HepG2 (cell line): ENCODE measurements at regions not wholly inside any gene's neighbourhood (a gene's known extent, or its start where the extent isn't known, plus 50 kb on each side); places are given as distances from the start of the nearest gene placed in this dataset.

Source experiments
- ATAC-seq: fragments of 200-7000 bp; cut with Tn5 transposase; 3 replicates; pipeline ENCODE4 v1.9.1; 2020; ENCODE audit warnings: mild to moderate bottlenecking, moderate library complexity
- BruUV-seq: library from RNA; stranded (reverse); fragments of 400-500 nt; replicated peaks from 2 replicates; lab custom pipeline; 2021; lab: Mats Ljungman, UMichigan
- CTCF ChIA-PET: fragments of 300-600 bp; formaldehyde crosslinking; extraction: SDS; loops from one replicate; lab custom pipeline; 2021; ENCODE audit warnings: low total read pairs, inconsistent platforms, low intra/inter-chr PET ratio; lab: Yijun Ruan, JAX
- POLR2A ChIA-PET: fragments of 350-600 bp; sonication (Branson Sonifier 250); formaldehyde crosslinking; loops from one replicate; lab custom pipeline; 2020; ENCODE audit warnings: antibody characterized with exemption, inconsistent platforms; lab: Yijun Ruan, JAX
- DNase-seq: peaks from one replicate; pipeline ENCODE4 v3.0.0-alpha.2; 2015; ENCODE audit warnings: low spot score
- FAIRE-seq: peaks from 3 replicates; lab custom pipeline; 2011; peaks lifted over from hg19 to GRCh38; lab: Jason Lieb, UNC
- H2AFZ ChIP-seq: one replicate; pipeline ENCODE4 v1.6.1; 2011; ENCODE audit warnings: low read length, inconsistent platforms
- H3K27ac ChIP-seq: fragments of 300-600 bp; 3 replicates; pipeline ENCODE4 v1.8.0; 2011; ENCODE audit warnings: mixed run types, mild to moderate bottlenecking, mixed read lengths, low read length, inconsistent platforms; ENCODE audit not compliant: insufficient read depth; ENCODE audit errors: extremely low read length
- H3K27me3 ChIP-seq, 2 experiments: fragments of 200-600 bp in 1 of 2; 2 replicates in 1 of 2; 3 replicates in 1 of 2; pipeline versions ENCODE4 v1.6.0 to v1.8.0; 2011; ENCODE audit warnings: low read length in 2 of 2, mild to moderate bottlenecking in 2 of 2, moderate library complexity in 2 of 2, inconsistent platforms in 1 of 2; ENCODE audit not compliant: insufficient read depth in 2 of 2, control insufficient read depth in 1 of 2
- H3K36me3 ChIP-seq, 2 experiments: fragments of 200-600 bp in 1 of 2; replicated peaks in 1 of 2; 2 replicates in 1 of 2; 3 replicates in 1 of 2; pipeline versions ENCODE4 v1.5.1 to v1.8.0; 2011; ENCODE audit warnings: low read length in 2 of 2, inconsistent platforms in 1 of 2; ENCODE audit not compliant: insufficient read depth in 2 of 2, control insufficient read depth in 1 of 2
- H3K4me1 ChIP-seq: 2 replicates; pipeline ENCODE4 v1.5.1; 2012; ENCODE audit warnings: low read length, inconsistent platforms; ENCODE audit not compliant: insufficient read depth
- H3K4me2 ChIP-seq: 2 replicates; pipeline ENCODE4 v1.6.0; 2011; ENCODE audit warnings: low read depth, low read length, inconsistent platforms
- H3K4me3 ChIP-seq, 3 experiments: fragments of 200-600 bp in 1 of 3; sonication (generic), shearing (Covaris generic) in 1 of 3; replicated peaks in 1 of 3; 2 replicates each; pipeline ENCODE4 v1.5.1; 2011 to 2016; ENCODE audit warnings: low read length in 3 of 3, inconsistent platforms in 2 of 3, low read depth in 2 of 3, mild to moderate bottlenecking in 2 of 3, control low read depth in 1 of 3, mixed read lengths in 1 of 3; ENCODE audit not compliant: insufficient read depth in 1 of 3
- H3K79me2 ChIP-seq: one replicate; pipeline ENCODE4 v1.6.1; 2011; ENCODE audit warnings: low read length, inconsistent platforms; ENCODE audit not compliant: insufficient read depth
- H3K9ac ChIP-seq: 2 replicates; pipeline ENCODE4 v1.6.0; 2011; ENCODE audit warnings: mild to moderate bottlenecking, low read depth, low read length, inconsistent platforms; ENCODE audit not compliant: insufficient read depth
- H3K9me3 ChIP-seq: 2 replicates; pipeline ENCODE4 v1.5.1; 2012; ENCODE audit warnings: mild to moderate bottlenecking, low read length
- H4K20me1 ChIP-seq: 2 replicates; pipeline ENCODE4 v1.6.0; 2011; ENCODE audit warnings: inconsistent platforms, mild to moderate bottlenecking, low read length, moderate library complexity; ENCODE audit not compliant: insufficient read depth
- BCL3 ChIP-seq: sonication (generic); formaldehyde crosslinking; IDR thresholded peaks from 2 replicates; pipeline ENCODE4 v1.5.1; 2020; ENCODE audit warnings: mild to moderate bottlenecking, missing genetic modification reagents, moderate library complexity
- HIVEP1 ChIP-seq: sonication (generic); formaldehyde crosslinking; IDR thresholded peaks from 2 replicates; pipeline ENCODE4 v1.4.0; 2020; ENCODE audit warnings: mild to moderate bottlenecking, missing genetic modification reagents
- KLF9 ChIP-seq: IDR thresholded peaks from 2 replicates; pipeline ENCODE4 v1.6.1; 2016; ENCODE audit warnings: low read depth
- MAFF ChIP-seq: IDR thresholded peaks from 2 replicates; pipeline ENCODE4 v1.6.1; 2011; ENCODE audit warnings: low read depth, low read length, improper control_type of control experiment
- MTERF4 ChIP-seq: sonication (generic); formaldehyde crosslinking; IDR thresholded peaks from 2 replicates; pipeline ENCODE4 v1.8.0; 2023; ENCODE audit warnings: mild to moderate bottlenecking, missing genetic modification reagents
- NR1H2 ChIP-seq: sonication (generic); formaldehyde crosslinking; IDR thresholded peaks from 2 replicates; pipeline ENCODE4 v1.8.1; 2022; ENCODE audit warnings: low read depth, missing genetic modification reagents, borderline replicate concordance
- POLR2AphosphoS2 ChIP-seq: IDR thresholded peaks from 2 replicates; pipeline ENCODE4 v1.6.1; 2011; ENCODE audit warnings: low read depth, low read length, improper control_type of control experiment
- TEAD3 ChIP-seq: optimal IDR thresholded peaks from 2 replicates; pipeline ENCODE3; 2016; ENCODE audit warnings: borderline replicate concordance
- TRIM22 ChIP-seq: fragments of 450-650 bp; IDR thresholded peaks from 2 replicates; pipeline ENCODE4 v1.6.1; 2017
- ZBTB4 ChIP-seq: sonication (generic); formaldehyde crosslinking; IDR thresholded peaks from 2 replicates; pipeline ENCODE4 v1.4.0; 2020; ENCODE audit warnings: missing genetic modification reagents, mild to moderate bottlenecking, borderline replicate concordance
- ZBTB46 ChIP-seq: sonication (generic); formaldehyde crosslinking; IDR thresholded peaks from 2 replicates; pipeline ENCODE4 v1.4.0; 2020; ENCODE audit warnings: mild to moderate bottlenecking, missing genetic modification reagents, borderline replicate concordance
- ZFP36L2 ChIP-seq: sonication (generic); formaldehyde crosslinking; IDR thresholded peaks from 2 replicates; pipeline ENCODE4 v1.4.0; 2020; ENCODE audit warnings: missing genetic modification reagents
- ZNF549 ChIP-seq: sonication (generic); formaldehyde crosslinking; IDR thresholded peaks from 2 replicates; pipeline ENCODE4 v1.5.0; 2020; ENCODE audit warnings: missing genetic modification reagents
- WGBS: methylation state at CpG from one replicate; pipeline ENCODE4 v1.1.6; 2017; ENCODE audit warnings: low lambda C conversion rate; 5-methylcytosine and 5-hydroxymethylcytosine counted together
- in situ Hi-C: cut with HindIII; loops from 2 replicates; pipeline ENCODE4 v1.10.0; 2017; ENCODE audit warnings: low pct_unique_long_range_greater_than_20kb; ENCODE audit not compliant: extremely low pct_ligation_motif_present
- intact Hi-C: fragments of 100-400 bp; cut with micrococcal nuclease; formaldehyde crosslinking; loops from one replicate; pipeline ENCODE4 v1.10.0; 2022; ENCODE audit not compliant: unreplicated experiment

GRCh38 chr4:147093206-147093605 is 147.5 kb upstream of the TTC29 start:
- Histone ChIP-seq H3K4me2 (no peak overlapping the region), H4K20me1 (no peaks in the 10 kb centered on the region), H2AFZ (no peak overlapping the region), H3K9me3 (no peaks in the 10 kb centered on the region), H3K4me1 (no peaks in the 10 kb centered on the region), H3K36me3 (no peaks in the 10 kb centered on the region), H3K79me2 (no peaks in the 10 kb centered on the region), H3K4me3 (no peak overlapping the region), H3K27ac (no peak overlapping the region), H3K27me3 (no peaks in the 10 kb centered on the region; a peak in 1 of 5 replicates), H3K9ac (no peak overlapping the region)
- TF ChIP-seq ZFP36L2 = no peak
- no peak for TF ChIP-seq NR1H2 (CRISPR knock-in tag)
- no peak for TF ChIP-seq TEAD3
- no peak for TF ChIP-seq MAFF
- no peak for TF ChIP-seq ZBTB46 (CRISPR knock-in tag)
- TF ChIP-seq POLR2AphosphoS2 = no peak
- TF ChIP-seq BCL3 (CRISPR knock-in tag) = no peak
- TF ChIP-seq TRIM22 = no peak
- no peak for TF ChIP-seq HIVEP1 (CRISPR knock-in tag)
- TF ChIP-seq MTERF4 (CRISPR knock-in tag) = no peak
- no peak for TF ChIP-seq ZNF549 (CRISPR knock-in tag)
- no peak for TF ChIP-seq KLF9 (CRISPR knock-in tag)
- no peak for TF ChIP-seq ZBTB4 (CRISPR knock-in tag)
- ATAC-seq (no peak), FAIRE-seq (no peak), DNase-seq (no peak)
- intact Hi-C loops (loop anchor here (10.0 kb wide), 1 partner anchor 998 kb away; no protein-coding TSS in a partner anchor), in situ Hi-C loops (loop anchor here (25.0 kb wide), 1 partner anchor 756 kb away; no protein-coding TSS in a partner anchor)
- ChIA-PET POLR2A (no interaction called here), CTCF (no interaction called here)
- WGBS = 0% methylated on average over 2 of the region's 2 CpGs
- no TSS peak for BruUV-seq
